Right lobe of liver (tissue), 6 donors: ENCODE measurements at regions not wholly inside any gene's neighbourhood (a gene's known extent, or its start where the extent isn't known, plus 50 kb on each side); places are given as distances from the start of the nearest gene placed in this dataset.

Source experiments
- ATAC-seq, 4 donors: fragments of 200-7000 bp; cut with Tn5 transposase; one replicate each; pipeline ENCODE4 v1.9.1; 2020; ENCODE audit warnings: mild to moderate bottlenecking in 4 of 4, moderate library complexity in 4 of 4
- DNase-seq, 3 donors: peaks; one replicate each; pipeline ENCODE4 v3.0.0-alpha.2; 2020
- H3K27ac ChIP-seq, 3 donors: fragments of 200-600 bp; one replicate each; pipeline ENCODE4 v1.8.0; 2022
- H3K27me3 ChIP-seq, 2 donors: fragments of 200-600 bp; one replicate each; pipeline ENCODE4 v1.8.0; 2022
- H3K36me3 ChIP-seq, 4 donors: fragments of 200-600 bp; sonication (generic) in 1 of 4; one replicate each; pipeline versions ENCODE4 v1.5.1 to v1.8.0; 2017 to 2022; ENCODE audit warnings: control low read depth in 1 of 4
- H3K4me1 ChIP-seq, 4 donors: fragments of 200-600 bp; sonication (generic) in 1 of 4; one replicate each; pipeline versions ENCODE4 v1.5.1 to v1.8.0; 2017 to 2022; ENCODE audit warnings: control low read depth in 1 of 4
- H3K4me3 ChIP-seq, 3 donors: fragments of 200-600 bp; one replicate each; pipeline ENCODE4 v1.8.0; 2022
- H3K9me3 ChIP-seq, 4 donors: fragments of 200-600 bp; sonication (generic) in 1 of 4; one replicate each; pipeline versions ENCODE4 v1.5.1 to v1.8.0; 2017 to 2022; ENCODE audit warnings: control low read depth in 1 of 4
- CTCF ChIP-seq, 4 donors: fragments of 200-600 bp in 3 of 4; fragments of 450-650 bp in 1 of 4; IDR thresholded peaks; one replicate each; pipeline versions ENCODE4 v1.5.1 to v1.8.0; 2016 to 2022; ENCODE audit warnings: antibody characterized with exemption in 4 of 4, mild to moderate bottlenecking in 2 of 4
- POLR2A ChIP-seq: fragments of 450-650 bp; IDR thresholded peaks from one replicate; pipeline ENCODE4 v1.6.1; 2017; ENCODE audit warnings: antibody characterized with exemption, mild to moderate bottlenecking
- WGBS: methylation state at CpG from one replicate; pipeline ENCODE4 v1.1.6; 2018; ENCODE audit warnings: low coverage, low lambda C conversion rate; ENCODE audit not compliant: insufficient coverage; ENCODE audit errors: missing lambda C conversion rate; 5-methylcytosine and 5-hydroxymethylcytosine counted together
- intact Hi-C, 2 donors: fragments of 100-400 bp; cut with DNase I; formaldehyde crosslinking; loops; one replicate each; pipeline versions ENCODE4 v1.11.2 to v1.14.1; 2022
- donor health status: DM: no; HTN: yes; CAD: no.
- donor health status: DM: no; HTN: no; CAD: no.
- donor health status: DM: no; HTN: no; CAD: no.
- donor health status: DM: no; HTN: yes; CAD: no.
- donor health status: DM: no; HTN: yes; CAD: no.

GRCh38 chr3:20515834-20516233 lies 329.8 kb upstream of the SGO1 start:
- H3K27me3 ChIP-seq = no peaks in the 10 kb centered on the region
- peak; percentile 87 to 94 (median 90) for ATAC-seq
- peak overlapping the region in 1 of 3 donors; percentile 53 for H3K27ac ChIP-seq
- peaks cover 0 to 16% (median 4%) of the 10 kb centered on the region in 4 donors for H3K4me1 ChIP-seq
- no peak for DNase-seq
- TF ChIP-seq POLR2A (no peak), CTCF (IDR thresholded peaks at IDR 0.05) (no peak)
- intact Hi-C loops = no loop called here
- H3K9me3 ChIP-seq = no peaks in the 10 kb centered on the region
- H3K4me3 ChIP-seq = no peak overlapping the region
- H3K36me3 ChIP-seq = no peaks in the 10 kb centered on the region

GRCh38 chr3:20511863-20512505 lies 326.0 kb upstream of the SGO1 start:
- Histone ChIP-seq H3K9me3 (no peaks in the 10 kb centered on the region), H3K27ac (no peak overlapping the region), H3K27me3 (no peaks in the 10 kb centered on the region), H3K36me3 (no peaks in the 10 kb centered on the region), H3K4me1 (peaks cover 0 to 24% (median 4%) of the 10 kb centered on the region in 4 donors), H3K4me3 (no peak overlapping the region)
- peak; percentile 88 to 96 (median 94) for ATAC-seq
- WGBS = 13% methylated on average over 2 of the region's 4 CpGs
- no peak for DNase-seq
- intact Hi-C loops = no loop called here
- peak; percentile 52 to 67 (median 64) for TF ChIP-seq CTCF (IDR thresholded peaks at IDR 0.05)
- no peak for TF ChIP-seq POLR2A

- TF ChIP-seq CTCF (IDR thresholded peaks at IDR 0.05) (no peak), POLR2A (no peak)
- 29% methylated on average over 4 of the region's 4 CpGs for WGBS
- H3K27ac ChIP-seq = no peak overlapping the region
- ATAC-seq (peak in 3 of 4 donors; percentile 33 to 72 (median 56)), DNase-seq (no peak)
- H3K4me3 ChIP-seq = no peak overlapping the region
- no peaks in the 10 kb centered on the region for H3K36me3 ChIP-seq
- intact Hi-C loops = no loop called here
- H3K9me3 ChIP-seq = no peaks in the 10 kb centered on the region
- H3K4me1 ChIP-seq = peaks cover 0 to 12% (median under 1%) of the 10 kb centered on the region in 4 donors
- H3K27me3 ChIP-seq = no peaks in the 10 kb centered on the region
Observed at GRCh38 chr3:20510396-20510795, 324.4 kb upstream of the SGO1 start.

GRCh38 chr3:20503394-20504082 lies 317.5 kb upstream of the SGO1 start:
- Histone ChIP-seq H3K4me3 (no peak overlapping the region), H3K27ac (no peak overlapping the region), H3K27me3 (no peaks in the 10 kb centered on the region), H3K9me3 (no peaks in the 10 kb centered on the region), H3K4me1 (no peaks in the 10 kb centered on the region), H3K36me3 (no peaks in the 10 kb centered on the region)
- DNase-seq = peak in 1 of 3 donors; percentile 19
- 60% methylated on average over 1 of the region's 1 CpG for WGBS
- intact Hi-C loops = no loop called here
- TF ChIP-seq POLR2A (no peak), CTCF (IDR thresholded peaks at IDR 0.05) (no peak)
- ATAC-seq = no peak
